NB4 (cell line): ENCODE measurements at regions not wholly inside any gene's neighbourhood (a gene's known extent, or its start where the extent isn't known, plus 50 kb on each side); places are given as distances from the start of the nearest gene placed in this dataset.

Experiments used
- MAX ChIP-seq: IDR thresholded peaks from 2 replicates; pipeline ENCODE4 v1.6.1; 2011; ENCODE audit warnings: low read depth, low read length
- MYC ChIP-seq: IDR thresholded peaks from 2 replicates; pipeline ENCODE4 v1.6.1; 2011; ENCODE audit warnings: low read depth, low read length
- POLR2A ChIP-seq: IDR thresholded peaks from 2 replicates; pipeline ENCODE4 v1.6.1; 2011; ENCODE audit warnings: mild to moderate bottlenecking; ENCODE audit not compliant: insufficient read length; ENCODE audit errors: extremely low read depth
- TF ChIP-seq, protein P1 (sequence below): IDR thresholded peaks from one replicate; pipeline ENCODE4 v1.5.1; 2012; ENCODE audit warnings: low read depth, low read length

DNA sequence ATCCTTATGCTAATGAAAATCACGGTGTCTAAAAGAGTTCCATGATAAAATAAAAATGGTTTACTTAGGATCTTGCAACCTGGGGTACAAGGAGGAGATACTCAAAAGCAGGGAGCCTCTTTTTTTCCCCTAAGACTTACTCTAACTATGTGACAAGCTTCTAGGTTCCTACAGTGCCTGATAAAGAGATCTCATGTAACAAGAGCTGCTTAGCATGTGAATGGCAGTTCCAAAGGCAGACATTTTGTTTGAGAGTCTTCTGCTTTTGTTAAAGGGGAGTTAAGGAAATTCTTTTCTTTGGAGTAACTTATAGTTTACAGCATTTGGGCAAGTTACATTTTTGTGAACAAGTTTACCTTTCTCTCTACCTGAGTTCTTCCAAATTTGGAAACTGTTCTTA, 945.8 kb upstream of the ADGRB3 start:
- TF ChIP-seq, protein P1, sequence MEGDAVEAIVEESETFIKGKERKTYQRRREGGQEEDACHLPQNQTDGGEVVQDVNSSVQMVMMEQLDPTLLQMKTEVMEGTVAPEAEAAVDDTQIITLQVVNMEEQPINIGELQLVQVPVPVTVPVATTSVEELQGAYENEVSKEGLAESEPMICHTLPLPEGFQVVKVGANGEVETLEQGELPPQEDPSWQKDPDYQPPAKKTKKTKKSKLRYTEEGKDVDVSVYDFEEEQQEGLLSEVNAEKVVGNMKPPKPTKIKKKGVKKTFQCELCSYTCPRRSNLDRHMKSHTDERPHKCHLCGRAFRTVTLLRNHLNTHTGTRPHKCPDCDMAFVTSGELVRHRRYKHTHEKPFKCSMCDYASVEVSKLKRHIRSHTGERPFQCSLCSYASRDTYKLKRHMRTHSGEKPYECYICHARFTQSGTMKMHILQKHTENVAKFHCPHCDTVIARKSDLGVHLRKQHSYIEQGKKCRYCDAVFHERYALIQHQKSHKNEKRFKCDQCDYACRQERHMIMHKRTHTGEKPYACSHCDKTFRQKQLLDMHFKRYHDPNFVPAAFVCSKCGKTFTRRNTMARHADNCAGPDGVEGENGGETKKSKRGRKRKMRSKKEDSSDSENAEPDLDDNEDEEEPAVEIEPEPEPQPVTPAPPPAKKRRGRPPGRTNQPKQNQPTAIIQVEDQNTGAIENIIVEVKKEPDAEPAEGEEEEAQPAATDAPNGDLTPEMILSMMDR = no peak
- TF ChIP-seq MYC (no peak), MAX (no peak), POLR2A (no peak)
